ENCODE measurements at regions not wholly inside any gene's neighbourhood (a gene's known extent, or its start where the extent isn't known, plus 50 kb on each side); places are given as distances from the start of the nearest gene placed in this dataset.

DNA sequence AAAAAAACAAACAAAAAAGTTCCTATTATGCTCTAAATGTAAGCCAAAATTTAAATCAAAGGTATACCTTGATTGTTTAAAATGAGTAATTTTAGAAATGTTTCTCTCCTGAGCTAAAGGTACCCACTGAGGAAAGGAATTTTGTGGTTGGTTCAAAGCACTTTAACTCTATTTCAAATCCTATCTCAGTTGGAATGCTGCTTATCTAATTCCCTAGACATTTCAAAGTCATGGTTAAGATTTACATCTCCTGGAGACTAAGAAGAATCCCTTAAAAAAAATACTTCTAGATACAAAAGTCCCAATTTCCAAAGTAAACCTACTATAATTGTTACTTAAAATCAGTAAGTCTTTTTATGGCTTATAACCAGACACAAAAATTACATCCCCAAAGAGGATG lies 830.7 kb downstream of the GRID1 start:
- no peak overlapping the region for H3K27ac Mint-ChIP-seq
- H3K9me3 Mint-ChIP-seq = peaks cover 0 to 3% of the 10 kb centered on the region in 2 donors
- DNase-seq (ENCODE audit: low spot score in 2 of 2) (no peak), ATAC-seq (no peak)
- no peaks in the 10 kb centered on the region for H3K36me3 Mint-ChIP-seq

DNA sequence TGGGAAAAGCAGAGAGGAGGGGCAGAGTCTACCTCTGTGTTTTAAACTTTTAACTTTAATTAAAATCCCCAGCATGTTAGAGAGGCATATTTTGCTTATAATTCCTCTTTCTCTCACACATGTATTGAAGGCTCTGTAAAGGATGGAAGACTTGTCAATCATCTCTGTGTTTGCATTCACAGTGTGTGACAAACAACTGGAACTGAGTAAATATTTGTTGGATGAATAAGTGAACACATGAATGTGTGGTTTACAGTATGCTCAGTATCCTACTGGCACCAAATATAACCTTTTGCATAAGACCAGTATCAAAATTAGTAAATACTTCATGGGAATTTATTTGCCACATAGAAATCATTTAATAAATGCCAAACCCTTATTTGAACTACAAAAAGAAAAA lies 829.0 kb downstream of the GRID1 start:
- peaks cover 0 to 3% of the 10 kb centered on the region in 2 donors for H3K9me3 Mint-ChIP-seq
- no peak overlapping the region for H3K27ac Mint-ChIP-seq
- no peaks in the 10 kb centered on the region for H3K36me3 Mint-ChIP-seq
- ATAC-seq = no peak
- DNase-seq (ENCODE audit: low spot score in 2 of 2) = no peak

DNA sequence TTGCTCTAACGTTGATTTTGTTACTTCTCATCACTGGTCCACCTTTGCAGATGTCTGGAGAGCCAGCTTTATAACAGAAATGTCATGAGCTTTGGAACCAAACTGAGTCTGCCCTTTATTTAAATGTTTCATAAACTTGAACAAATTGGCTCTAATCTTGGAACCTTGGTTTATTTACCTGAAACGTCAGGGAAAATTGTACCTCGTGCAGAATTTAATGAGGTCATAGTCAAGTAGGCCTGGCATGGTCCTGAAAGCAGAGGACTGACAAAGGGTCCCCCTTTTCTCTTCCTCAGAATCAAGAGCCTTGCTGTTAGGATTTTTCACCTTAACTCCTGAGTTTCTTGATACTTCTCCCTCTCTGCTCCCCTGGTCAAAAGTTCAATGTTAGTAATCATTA lies 828.0 kb downstream of the GRID1 start:
- no peak for DNase-seq (ENCODE audit: low spot score in 2 of 2)
- Mint-ChIP-seq H3K9me3 (peaks cover 0 to 3% of the 10 kb centered on the region in 2 donors), H3K27ac (no peak overlapping the region), H3K36me3 (no peaks in the 10 kb centered on the region)
- no peak for ATAC-seq

DNA sequence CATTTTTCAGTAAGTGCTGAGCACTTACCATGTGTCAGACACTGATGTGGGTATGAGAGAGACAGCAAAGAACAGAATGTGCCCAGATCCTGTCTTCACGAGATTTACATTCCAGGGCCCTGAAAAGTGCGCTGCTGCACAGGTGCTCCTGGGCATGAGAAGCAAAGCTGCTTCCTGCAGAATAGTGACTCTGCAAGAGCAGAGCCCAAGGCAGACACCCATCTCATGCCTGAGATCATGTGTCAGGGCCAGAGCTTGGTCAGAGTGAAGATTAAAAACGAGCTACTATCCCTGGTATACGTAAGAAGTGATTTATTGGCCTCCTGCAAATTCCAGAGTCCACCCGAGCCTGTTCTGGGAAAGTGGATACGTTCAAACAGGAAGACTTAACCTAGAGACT lies 824.4 kb downstream of the GRID1 start:
- H3K36me3 Mint-ChIP-seq = no peaks in the 10 kb centered on the region
- peaks cover 0 to 1% of the 10 kb centered on the region in 2 donors for H3K9me3 Mint-ChIP-seq
- no peak for ATAC-seq
- H3K27ac Mint-ChIP-seq = no peak overlapping the region
- DNase-seq (ENCODE audit: low spot score in 2 of 2) = no peak

DNA sequence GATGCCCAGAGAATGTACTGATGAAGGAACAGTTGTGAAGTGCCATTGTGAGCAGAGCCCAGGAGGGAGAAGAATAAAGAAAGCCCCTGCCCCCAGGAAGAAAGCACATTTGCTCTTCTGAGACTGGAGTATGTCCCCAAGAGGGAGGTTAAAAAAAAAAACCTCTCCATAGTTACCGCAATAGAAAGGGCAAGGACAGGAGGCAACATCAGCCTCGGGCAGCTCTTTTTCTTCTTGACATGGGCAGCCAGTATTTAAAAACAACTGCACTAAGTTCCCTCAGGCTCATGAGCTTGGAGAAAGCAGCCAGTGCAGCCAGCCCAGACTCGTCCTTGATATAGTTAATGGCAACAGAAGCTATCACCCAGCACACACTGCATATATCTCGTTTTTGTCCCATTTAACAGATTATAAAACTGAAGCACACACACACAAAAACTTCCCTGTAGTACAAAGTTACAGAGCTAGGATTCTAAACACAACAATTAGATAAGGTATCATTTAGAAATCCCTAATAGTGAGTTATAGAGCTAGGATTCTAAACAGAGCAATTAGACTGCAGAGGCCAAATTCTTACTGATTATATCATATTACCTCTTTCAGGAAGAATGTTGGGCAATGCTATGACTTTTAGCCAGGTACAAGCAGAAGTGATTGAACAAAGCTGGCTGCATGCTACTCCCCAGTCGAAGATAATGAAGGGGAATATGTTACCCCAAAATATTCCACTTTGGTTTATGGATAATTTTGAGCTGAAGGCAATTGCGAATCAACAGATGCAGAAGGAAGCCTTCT lies 823.5 kb downstream of the GRID1 start:
- Mint-ChIP-seq H3K9me3 (no peaks in the 10 kb centered on the region), H3K27ac (no peak overlapping the region), H3K36me3 (no peaks in the 10 kb centered on the region)
- ATAC-seq (no peak), DNase-seq (ENCODE audit: low spot score in 2 of 2) (no peak)

DNA sequence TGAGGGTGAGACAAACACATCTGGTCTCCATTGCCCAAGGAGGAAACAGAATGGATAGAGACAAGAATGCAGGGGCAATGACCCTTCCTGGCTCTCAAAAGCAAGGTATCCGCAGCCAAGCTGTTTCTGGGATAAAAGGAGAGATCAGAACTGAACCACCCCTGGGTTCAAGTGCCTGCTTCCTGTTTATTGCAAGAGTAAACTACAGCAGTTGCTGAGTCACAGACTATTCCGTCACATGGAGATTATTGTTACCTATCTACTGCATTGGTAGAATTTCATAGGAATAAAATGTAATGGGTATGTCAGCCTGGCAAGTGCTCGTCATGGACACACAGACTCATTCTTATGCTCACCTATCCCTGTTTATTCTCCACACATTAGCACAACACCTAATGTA lies 821.6 kb downstream of the GRID1 start:
- H3K36me3 Mint-ChIP-seq = no peaks in the 10 kb centered on the region
- DNase-seq (ENCODE audit: low spot score in 2 of 2) (no peak), ATAC-seq (no peak)
- H3K27ac Mint-ChIP-seq = no peak overlapping the region
- no peaks in the 10 kb centered on the region for H3K9me3 Mint-ChIP-seq

DNA sequence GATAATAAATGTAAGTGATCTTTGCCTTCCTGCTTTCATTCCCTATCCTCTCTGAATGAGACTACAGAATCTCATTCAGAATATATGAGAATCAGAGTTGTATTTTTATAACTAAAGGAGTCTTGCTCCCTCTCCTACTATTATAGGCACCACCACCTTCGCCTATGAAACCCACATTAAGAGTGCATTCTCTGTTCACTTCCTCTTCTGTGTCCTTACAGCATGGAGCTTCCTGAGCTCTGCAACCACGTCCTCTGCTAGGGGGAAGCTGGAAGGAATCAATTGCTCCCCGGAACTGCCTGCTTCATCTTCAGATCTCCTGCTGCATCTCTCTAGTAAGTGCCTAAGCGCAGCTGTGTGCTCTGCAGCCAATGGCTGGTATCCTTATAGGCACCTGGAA lies 820.7 kb downstream of the GRID1 start:
- DNase-seq (ENCODE audit: low spot score in 2 of 2) = no peak
- no peaks in the 10 kb centered on the region for H3K36me3 Mint-ChIP-seq
- H3K27ac Mint-ChIP-seq = no peak overlapping the region
- H3K9me3 Mint-ChIP-seq = no peaks in the 10 kb centered on the region
- ATAC-seq = no peak

DNA sequence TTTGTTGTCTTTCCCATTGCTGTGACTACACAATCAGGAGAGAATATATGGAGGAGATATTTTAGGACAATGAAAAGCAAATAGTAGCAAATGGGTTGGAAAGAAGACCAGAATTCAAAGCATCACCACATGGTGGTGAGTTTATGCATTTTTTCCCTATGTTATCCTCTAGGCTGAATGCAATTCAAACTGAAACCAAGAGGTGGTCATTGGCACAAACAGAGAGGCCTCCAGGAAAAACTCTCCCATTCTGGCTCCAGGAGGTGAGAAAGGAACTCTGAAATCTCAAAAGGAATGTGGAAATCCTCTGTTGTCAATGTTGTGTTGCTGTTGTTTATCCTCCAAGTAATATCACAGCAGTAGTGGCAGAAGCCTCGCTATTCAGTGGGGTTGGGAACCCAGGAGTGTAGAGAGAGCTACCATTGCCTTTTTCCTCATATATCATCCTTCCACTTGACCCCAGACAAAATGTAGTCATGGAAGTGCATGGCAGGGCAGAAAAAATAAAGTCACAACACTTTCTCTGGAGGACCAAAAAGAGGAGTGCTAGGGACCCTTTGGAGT lies 819.1 kb downstream of the GRID1 start:
- DNase-seq (ENCODE audit: low spot score in 2 of 2) = no peak
- no peak for ATAC-seq
- H3K27ac Mint-ChIP-seq = no peak overlapping the region

DNA sequence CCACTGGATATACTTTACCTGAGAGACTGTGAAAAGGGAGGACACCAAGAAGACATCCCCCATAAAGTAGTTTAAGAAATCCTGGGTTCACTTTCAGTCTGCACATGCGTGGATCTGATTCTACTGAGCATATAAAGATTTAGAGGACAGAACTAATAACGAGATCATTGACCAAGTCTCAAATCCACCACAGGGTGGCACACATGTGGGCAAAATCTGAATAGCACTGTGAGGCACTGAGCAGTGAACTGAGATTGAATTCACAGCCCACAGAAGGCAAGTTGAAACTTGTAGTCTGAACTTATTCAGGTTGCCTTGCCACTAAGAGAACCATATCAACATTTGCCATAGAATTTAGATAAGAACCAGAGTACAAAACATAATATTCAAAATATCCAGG lies 818.6 kb downstream of the GRID1 start:
- H3K9me3 Mint-ChIP-seq = no peaks in the 10 kb centered on the region
- ATAC-seq (peak in 1 of 2 donors; percentile 41), DNase-seq (ENCODE audit: low spot score in 2 of 2) (peak in 1 of 2 donors; percentile 8)
- no peaks in the 10 kb centered on the region for H3K36me3 Mint-ChIP-seq
- no peak overlapping the region for H3K27ac Mint-ChIP-seq

More for the DNA sequence above, 819.1 kb downstream of the GRID1 start:
- no peaks in the 10 kb centered on the region for H3K36me3 Mint-ChIP-seq
- H3K9me3 Mint-ChIP-seq = no peaks in the 10 kb centered on the region

Data from activated naive CD4-positive, alpha-beta T cell treated with anti-CD3 and anti-CD28 coated beads, Interleukin-2, amount 50 U/mL, for 72 hours (primary cell).